NCI-H1694 treated with DMSO at 0.1 percent for 48 hours (cell line): ENCODE measurements at regions not wholly inside any gene's neighbourhood (a gene's known extent, or its start where the extent isn't known, plus 50 kb on each side); places are given as distances from the start of the nearest gene placed in this dataset.
A peak's percentile ranks its signal among the peaks of the same experiment; 100 is the strongest.

ENCODE experiments used
- DNase-seq: peaks from one replicate; lab custom pipeline; 2025; lab: John Stamatoyannopoulos, UW

- DNase-seq, result no peak
Observed at GRCh38 chr4:161225327-161225726, 938.5 kb downstream of the FSTL5 start.

- DNase-seq, result no peak
Observed at GRCh38 chr4:161222889-161223288, 940.9 kb downstream of the FSTL5 start.

GRCh38 chr4:161208564-161208963 is 955.2 kb downstream of the FSTL5 start:
- no peak for DNase-seq

DNA sequence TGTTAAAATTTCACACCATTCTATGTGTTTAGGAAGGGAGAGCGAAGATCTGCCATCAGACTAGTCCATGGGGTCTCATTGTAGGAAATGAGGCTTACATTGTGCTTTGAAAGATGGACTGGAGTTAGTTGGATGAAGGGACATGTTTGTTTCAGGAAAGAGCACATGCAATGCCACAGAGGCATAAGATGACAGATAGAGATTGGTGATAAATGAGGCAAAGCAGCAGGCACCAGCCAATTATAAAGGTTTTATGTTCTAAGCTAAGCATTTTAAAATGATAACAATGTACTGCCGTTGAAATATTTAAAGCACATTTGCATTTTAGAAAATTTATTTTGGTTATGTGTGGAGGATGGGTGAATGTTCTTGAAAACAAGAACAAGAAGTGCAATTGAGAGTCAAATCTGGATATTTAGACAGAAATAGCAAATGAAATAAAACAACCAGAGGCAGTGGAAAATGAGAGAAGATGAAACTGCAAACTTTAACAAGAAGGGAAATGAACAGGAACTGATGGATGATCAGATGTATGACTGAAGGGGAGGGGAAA is 957.2 kb downstream of the FSTL5 start:
- no peak for DNase-seq

DNA sequence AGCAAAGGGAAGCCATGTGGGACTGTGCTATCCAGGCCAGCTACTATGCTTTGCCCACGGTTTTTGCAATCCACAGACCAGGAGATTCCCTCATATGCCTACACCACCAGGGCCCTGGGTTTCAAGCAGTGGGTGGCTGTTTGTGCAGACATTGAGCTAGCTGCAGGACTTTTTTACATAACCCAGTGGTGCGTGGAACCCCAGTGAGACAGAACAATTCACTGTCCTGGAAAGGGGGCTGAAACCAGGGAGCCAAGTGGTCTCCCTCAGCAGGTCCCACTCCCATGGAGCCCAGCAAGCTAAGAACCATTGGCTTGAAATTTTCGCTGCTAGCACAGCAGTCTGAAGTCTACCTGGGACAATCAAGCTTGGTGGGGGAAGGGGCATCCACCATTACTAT is 959.9 kb downstream of the FSTL5 start:
- no peak for DNase-seq

- DNase-seq, result no peak
Observed at GRCh38 chr4:161197912-161198311, 965.9 kb downstream of the FSTL5 start.

DNA sequence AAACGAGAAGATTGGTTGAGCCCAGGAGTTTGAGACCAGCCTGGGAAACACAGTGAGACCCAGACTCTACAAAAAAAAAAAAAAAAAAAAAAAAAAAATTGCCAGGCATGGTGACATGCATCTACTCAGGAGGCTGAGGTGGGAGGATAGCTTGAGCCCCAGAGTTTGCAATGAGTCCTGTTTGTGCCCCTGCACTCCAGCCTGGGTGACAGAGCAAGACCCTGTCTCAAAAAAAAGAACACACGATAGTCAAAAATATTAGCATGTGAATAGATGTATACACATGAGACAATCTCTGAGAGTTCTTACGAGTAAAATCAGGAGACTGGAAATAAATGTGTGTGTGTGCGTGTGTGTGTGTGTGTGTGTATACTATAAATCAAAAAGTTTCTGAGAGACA is 966.3 kb downstream of the FSTL5 start:
- no peak for DNase-seq

GRCh38 chr4:161189286-161190134 is 974.3 kb downstream of the FSTL5 start:
- no peak for DNase-seq

GRCh38 chr4:161188578-161188977 is 975.2 kb downstream of the FSTL5 start:
- peak; percentile 37 for DNase-seq

- no peak for DNase-seq
Observed at GRCh38 chr4:161187569-161187968, 976.2 kb downstream of the FSTL5 start.

GRCh38 chr4:161186750-161187149 is 977.0 kb downstream of the FSTL5 start:
- peak; percentile 11 for DNase-seq

DNA sequence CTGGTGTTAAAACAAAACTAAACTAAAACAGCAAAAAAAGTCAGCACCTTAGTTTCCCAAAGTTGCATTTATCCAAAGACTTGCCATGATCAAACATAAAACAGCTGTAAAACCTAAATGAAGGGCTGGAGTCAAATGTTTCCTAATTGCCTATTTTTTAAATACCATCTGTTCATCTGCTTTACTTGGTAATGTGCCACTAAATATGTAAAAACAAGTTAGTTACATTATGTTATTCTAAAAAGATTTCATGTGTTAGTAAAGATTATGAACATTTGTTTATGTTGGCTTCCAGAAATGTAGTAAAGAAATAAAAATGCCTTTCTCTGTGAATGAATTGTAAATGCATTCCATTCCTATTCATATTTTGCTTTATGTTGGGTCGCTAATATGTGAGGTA is 977.8 kb downstream of the FSTL5 start:
- peak; percentile 45 for DNase-seq

DNA sequence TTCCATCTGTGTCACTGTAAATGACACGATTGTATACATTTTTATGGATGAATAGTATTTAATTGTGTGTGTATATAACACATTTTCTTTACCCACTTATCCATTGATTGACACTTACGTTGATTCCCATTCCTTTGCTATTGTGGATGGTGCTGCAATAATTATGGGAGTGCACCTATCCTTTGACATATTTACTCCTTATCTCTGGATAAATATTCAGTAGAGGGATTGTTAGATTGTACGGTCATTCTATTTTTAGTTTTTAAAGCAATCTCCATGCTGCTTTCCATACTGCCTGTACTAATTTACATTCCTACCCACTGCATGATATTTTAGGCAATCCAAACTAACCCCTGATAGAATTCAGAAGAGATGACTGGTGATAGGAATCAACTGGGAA is 980.1 kb downstream of the FSTL5 start:
- DNase-seq, result no peak

- DNase-seq, result no peak
Observed at GRCh38 chr4:161182913-161183312, 980.9 kb downstream of the FSTL5 start.

DNA sequence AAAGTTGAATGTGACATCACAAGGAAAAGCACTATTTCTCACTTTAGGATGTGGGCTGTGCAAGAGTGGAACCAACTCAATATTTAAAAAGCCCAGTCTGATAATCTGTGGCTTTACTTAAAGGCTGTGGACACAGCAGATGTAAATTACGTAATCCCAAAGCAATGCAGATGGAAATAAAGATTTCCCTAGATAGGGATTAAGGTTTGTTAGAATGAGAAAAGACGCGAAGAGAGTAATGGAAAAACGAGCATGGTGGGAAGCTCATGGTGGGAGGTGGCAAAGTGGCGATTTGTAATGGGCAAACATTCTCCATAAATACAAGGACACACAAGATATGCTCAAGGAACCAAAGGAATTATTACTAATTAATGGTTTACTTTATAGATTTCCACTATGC is 985.5 kb downstream of the FSTL5 start:
- DNase-seq, result no peak

GRCh38 chr4:161172396-161173026 is 991.3 kb downstream of the FSTL5 start:
- no peak for DNase-seq

GRCh38 chr4:161167539-161167938 is 996.3 kb downstream of the FSTL5 start:
- DNase-seq, result no peak

- DNase-seq, result no peak
Observed at GRCh38 chr4:161160718-161161117, 1003.1 kb downstream of the FSTL5 start.

DNA sequence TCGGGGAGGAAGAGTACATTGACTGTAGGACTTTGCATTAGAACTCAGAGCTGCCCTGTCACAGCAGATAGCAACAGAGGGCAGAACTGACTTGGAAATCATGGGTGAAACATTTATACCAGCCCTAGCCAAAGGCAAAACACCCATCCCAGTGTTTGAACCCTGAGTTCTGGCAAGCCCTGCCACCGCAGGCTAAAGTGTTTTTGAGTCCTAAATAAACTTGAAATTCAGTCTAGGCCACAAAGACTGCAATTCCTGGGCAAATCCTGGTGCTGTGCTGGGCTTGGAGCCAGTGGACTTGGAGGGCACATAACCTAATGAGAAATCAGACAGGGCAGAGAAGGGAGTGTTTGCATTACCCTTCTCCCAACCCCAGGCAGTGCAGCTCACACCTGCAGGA is 1015.7 kb downstream of the FSTL5 start:
- no peak for DNase-seq

DNA sequence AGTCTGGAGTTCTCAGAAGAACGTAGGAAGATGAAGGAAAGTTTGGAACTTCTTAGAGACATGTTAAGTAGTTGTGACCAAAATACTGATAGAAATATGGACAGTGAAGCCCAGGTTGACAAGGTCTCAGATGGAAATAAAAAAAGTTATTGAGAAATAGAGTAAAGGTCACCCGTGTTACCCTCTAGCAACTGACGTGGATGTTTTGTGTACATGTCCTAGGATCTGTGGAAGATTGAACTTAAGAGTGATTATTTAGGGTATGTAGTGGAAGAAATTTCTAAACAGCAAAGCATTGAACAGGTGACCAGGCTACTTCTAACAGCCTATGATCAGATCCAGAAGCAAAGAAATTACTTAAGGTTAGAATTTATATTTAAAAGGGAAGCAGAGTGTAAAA is 1020.4 kb downstream of the FSTL5 start:
- no peak for DNase-seq

DNA sequence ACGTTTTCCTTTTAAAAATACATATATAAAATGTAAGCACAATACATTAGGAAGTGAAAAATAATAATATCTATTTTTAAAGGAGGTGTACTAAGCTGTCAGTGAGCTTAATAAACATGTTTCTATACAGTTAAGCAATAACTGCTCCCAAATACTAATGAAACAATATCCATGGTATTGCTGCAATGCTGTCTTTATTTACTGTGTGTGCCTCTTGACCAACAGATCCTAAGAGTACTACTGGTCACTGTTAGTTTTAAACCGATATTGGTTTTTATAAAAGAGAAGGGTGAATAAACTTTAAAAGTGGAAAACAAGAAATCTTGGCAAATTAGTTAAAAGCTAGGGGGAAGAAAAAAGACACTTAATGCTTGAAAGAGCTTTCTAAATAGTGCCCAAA is 1029.0 kb downstream of the FSTL5 start:
- DNase-seq, result no peak

- DNase-seq, result no peak
Observed at GRCh38 chr4:161133586-161134276, 1030.1 kb downstream of the FSTL5 start.
